MG63 (cell line): ENCODE measurements at regions not wholly inside any gene's neighbourhood (a gene's known extent, or its start where the extent isn't known, plus 50 kb on each side); places are given as distances from the start of the nearest gene placed in this dataset.
"Not testable (repeated sequence)": the region's sequence is repeated elsewhere in the genome, so short reads cannot be mapped to it uniquely, and the experiment has no call there.

ENCODE experiments used
- DNase-seq: peaks from one replicate; pipeline ENCODE4 v3.0.0-alpha.2; 2020
- H3K27me3 ChIP-seq: fragments of 250-450 bp; sonication (Bioruptor Pico); 2 replicates; pipeline ENCODE4 v1.5.1; 2020; ENCODE audit warnings: mild to moderate bottlenecking, moderate library complexity
- H3K36me3 ChIP-seq: fragments of 250-450 bp; sonication (Bioruptor Pico); 2 replicates; pipeline ENCODE4 v1.5.1; 2020; ENCODE audit warnings: mild to moderate bottlenecking, moderate library complexity
- H3K4me3 ChIP-seq: fragments of 250-450 bp; sonication (Bioruptor Pico); 2 replicates; pipeline ENCODE4 v1.5.1; 2020; ENCODE audit warnings: mild to moderate bottlenecking, moderate library complexity
- H3K9me3 ChIP-seq: fragments of 250-450 bp; sonication (Bioruptor Pico); 2 replicates; pipeline ENCODE4 v1.5.1; 2020; ENCODE audit warnings: mild to moderate bottlenecking, moderate library complexity

DNA sequence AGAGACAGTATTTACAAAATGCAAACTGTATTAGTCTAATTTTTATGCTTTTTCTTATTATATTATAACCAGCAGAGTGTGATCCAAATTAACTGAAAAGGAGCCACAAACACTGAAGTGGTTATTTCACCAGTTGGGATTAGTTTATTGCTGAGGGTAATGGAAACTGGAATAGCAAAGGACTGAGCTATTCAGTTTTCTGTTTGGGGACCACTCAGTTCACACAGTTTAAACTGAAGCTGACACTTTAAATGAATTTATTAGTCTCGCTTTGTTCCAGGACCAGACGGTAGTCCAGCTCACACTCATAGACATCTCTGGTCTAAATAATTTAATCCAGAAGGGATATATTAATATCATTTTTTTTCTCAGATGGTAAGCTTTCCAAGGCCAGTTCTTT is 410.7 kb downstream of the LTN1 start:
- no peak for DNase-seq
- Histone ChIP-seq H3K9me3 (peaks cover 10% of the 10 kb centered on the region), H3K4me3 (no peak overlapping the region), H3K36me3 (no peaks in the 10 kb centered on the region), H3K27me3 (no peaks in the 10 kb centered on the region)

DNA sequence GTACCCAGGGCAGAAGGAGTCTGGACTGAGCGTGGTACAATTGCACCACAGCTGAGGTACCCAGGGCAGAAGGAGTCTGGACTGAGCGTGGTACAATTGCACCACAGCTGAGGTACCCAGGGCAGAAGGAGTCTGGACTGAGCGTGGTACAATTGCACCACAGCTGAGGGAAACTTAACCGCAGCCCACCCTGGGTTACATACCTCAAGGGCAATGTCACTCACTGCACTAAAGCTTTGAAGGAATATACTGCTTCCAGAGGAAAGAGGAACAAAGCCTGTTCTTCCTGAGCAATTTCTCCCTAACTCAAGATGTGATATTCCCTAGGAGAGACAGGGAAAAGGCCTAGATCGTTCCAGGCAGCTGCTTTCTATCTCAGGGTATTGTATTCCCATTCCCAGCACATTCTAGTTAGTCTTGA is 411.4 kb downstream of the LTN1 start:
- H3K4me3 ChIP-seq, H3K27me3 ChIP-seq, H3K36me3 ChIP-seq, H3K9me3 ChIP-seq: not testable (repeated sequence)
- DNase-seq: peak; percentile 1

DNA sequence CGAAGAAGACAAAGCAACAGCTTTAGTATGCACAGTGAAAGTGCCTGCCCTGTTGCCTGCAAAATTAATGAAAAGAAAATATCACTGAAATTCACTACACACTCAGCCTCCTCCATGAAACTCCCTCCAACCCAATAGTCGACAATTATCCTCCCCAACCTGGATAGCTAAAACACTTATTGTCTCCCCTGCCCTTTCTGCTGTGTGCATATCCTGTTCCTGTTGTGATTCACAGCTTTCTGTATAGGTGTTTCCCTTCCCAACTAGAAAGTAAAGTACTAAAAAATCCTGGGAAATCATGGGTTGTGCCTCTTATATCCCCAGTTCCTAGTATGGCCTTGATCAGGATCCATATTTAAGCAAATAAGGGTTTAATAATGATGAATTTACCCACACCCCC is 412.1 kb downstream of the LTN1 start:
- DNase-seq: no peak
- Histone ChIP-seq H3K9me3 (peaks cover 13% of the 10 kb centered on the region), H3K36me3 (no peaks in the 10 kb centered on the region; the same call in 1 of the 2 replicates), H3K4me3 (no peak overlapping the region), H3K27me3 (no peaks in the 10 kb centered on the region)

DNA sequence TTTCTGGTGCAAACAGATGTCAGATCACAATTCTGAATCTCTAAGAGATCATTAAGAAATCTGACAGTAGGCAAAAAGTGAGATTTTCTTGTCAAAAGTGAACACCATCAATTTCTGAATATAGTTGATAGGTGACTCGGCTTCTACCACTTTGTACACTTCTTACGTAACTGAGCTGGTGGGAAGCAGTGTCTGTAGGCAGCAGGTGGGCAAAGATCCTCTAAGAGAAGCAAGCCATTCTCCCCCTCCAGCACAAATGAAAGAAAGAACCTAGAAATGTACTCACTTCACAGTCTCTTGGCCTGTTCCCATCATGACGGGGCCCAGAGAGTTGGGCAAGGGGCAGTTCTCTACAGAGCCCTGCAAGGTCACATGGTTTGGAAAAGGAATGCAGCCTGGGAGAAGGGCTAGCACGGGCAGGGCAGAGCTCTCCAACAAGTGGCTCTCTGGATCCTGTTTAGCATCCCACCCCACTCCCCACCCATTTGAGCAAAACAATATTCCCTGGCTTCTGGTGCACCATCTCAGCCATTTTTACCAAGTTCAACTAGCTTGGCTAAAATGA is 412.6 kb downstream of the LTN1 start:
- Histone ChIP-seq H3K9me3 (peaks cover 11% of the 10 kb centered on the region), H3K27me3 (no peaks in the 10 kb centered on the region), H3K36me3 (no peaks in the 10 kb centered on the region; the same call in 1 of the 2 replicates), H3K4me3 (no peak overlapping the region)
- DNase-seq: no peak

DNA sequence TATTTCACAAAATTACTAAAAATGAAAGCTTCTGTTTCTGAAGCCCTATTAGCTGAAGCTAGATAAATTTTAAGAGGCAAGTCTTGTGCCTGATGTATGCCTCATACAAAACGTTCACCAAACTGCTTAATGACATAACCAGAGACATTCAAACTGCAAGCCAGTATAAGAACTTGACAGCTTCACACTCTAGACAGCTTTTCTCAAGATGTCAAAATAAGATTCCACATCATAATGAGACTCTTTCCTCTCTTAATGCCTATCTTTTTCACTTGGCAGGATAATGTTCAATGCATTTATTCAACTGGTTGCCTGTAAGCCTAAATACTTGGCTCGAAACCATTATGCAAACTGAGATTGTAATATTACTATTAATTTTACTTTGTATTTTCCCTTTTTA is 424.0 kb downstream of the LTN1 start:
- Histone ChIP-seq H3K36me3 (no peaks in the 10 kb centered on the region), H3K27me3 (no peaks in the 10 kb centered on the region), H3K4me3 (no peak overlapping the region), H3K9me3 (peaks cover 4% of the 10 kb centered on the region; the same call in 1 of the 2 replicates)
- DNase-seq: no peak

DNA sequence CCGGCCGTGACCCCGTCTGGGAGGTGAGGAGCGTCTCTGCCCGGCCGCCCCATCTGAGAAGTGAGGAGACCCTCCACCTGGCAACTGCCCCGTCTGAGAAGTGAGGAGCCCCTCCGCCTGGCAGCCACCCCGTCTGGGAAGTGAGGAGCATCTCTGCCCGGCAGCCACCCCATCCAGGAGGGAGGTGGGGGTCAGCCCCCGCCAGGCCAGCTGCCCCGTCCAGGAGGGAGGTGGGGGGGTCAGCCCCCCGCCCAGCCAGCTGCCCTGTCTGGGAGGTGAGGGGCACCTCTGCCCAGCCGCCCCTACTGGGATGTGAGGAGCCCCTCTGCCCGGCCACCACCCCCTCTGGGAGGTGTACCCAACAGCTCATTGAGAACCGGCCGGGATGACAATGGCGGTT is 428.7 kb downstream of the LTN1 start:
- H3K4me3 ChIP-seq, DNase-seq, H3K27me3 ChIP-seq, H3K36me3 ChIP-seq, H3K9me3 ChIP-seq: not testable (repeated sequence)

DNA sequence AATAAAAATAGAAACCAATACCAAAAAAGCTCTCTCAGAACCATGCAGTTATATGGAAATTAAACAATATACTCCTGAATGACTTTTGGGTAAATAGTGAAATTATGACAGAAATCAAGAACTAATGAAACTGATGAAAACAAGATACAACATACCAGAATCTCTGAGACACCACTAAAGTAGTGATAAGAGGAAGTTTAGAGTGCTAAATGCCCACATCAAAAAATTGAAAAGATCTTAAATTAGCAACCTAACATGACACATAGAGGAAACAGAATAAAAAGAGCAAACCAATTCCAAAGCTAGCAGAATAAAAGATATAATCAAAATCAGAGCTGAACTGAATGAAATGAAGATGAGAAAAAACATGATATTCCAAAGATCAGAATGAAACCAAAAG is 430.9 kb downstream of the LTN1 start:
- DNase-seq: no peak
- Histone ChIP-seq H3K4me3 (no peak overlapping the region), H3K27me3 (no peaks in the 10 kb centered on the region), H3K9me3 (peaks cover 8% of the 10 kb centered on the region), H3K36me3 (no peaks in the 10 kb centered on the region)

DNA sequence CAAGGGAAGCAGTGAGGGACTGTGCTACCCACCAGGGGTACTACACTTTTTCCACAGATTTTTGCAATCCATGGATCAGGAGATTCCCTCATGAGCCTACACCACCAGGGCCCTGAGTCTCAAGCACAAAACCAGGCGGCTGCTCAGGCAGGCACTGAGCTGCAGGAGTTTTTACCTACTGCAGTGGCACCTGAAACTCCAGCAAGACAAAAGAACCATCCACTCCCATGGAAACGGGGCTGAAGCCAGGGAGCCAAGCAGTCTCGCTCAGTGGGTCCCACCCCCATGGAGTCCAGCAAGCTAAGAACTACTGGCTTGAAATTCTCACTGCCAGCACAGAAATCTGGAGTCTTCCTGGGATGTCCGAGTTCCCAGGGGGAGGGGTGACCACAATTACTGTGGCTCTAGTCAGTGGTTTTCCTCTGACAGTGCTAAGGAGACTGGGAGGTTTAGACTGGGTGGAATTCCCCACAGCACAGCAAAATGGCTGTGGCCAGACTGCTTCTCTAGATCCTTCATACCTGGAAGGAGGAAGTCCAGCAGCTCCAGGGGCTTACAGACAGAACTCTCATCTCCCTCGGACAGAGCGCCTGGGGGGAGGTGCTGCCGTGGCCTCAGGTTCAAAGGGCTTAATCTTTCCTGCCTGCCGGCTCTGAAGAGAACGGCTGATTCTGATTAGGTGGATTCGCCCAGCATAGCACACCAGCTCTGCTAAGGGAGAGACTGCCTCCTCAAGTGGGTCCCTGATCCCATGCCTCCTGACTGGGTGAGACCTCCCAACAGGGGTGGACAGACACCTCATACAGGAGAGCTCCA is 437.8 kb downstream of the LTN1 start:
- no peaks in the 10 kb centered on the region for H3K27me3 ChIP-seq
- DNase-seq: no peak
- H3K9me3 ChIP-seq: peaks cover 9% of the 10 kb centered on the region
- H3K4me3 ChIP-seq: no peak overlapping the region
- H3K36me3 ChIP-seq: no peaks in the 10 kb centered on the region

DNA sequence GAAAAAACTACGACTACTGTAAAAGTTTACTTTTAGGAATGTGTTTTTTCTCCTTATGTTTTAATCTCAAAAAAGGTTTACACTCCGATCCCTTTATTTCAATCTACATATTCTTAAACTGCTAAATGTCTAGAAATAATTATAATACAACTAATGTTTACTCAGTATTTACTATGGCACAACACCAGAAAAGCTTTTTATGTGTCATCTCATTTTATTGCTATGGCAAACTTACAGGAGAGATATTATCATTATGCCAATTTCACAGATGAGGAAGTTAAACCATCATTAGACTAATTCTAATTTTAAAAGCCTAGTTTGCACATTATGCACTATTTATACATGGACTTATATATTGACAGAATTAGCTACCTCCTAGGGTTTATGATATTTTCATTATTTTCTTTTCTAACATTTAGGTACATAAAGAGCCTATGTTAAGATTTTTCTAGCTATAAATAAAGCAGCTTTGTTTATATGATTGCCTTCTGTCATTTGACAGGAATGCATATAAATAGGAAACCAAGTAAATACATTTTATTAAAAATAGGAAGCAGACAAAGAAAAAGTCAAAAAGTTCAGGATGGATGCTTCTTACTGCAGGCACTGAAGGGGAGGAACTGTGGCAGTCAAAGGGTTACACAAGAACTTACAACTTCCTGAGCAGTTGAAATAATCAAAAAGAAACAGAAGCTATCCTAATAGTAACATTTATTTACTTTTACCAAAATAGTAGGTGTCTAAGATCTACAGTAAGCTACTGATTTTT is 442.4 kb downstream of the LTN1 start:
- no peak for DNase-seq
- Histone ChIP-seq H3K9me3 (peaks cover 4% of the 10 kb centered on the region), H3K4me3 (no peak overlapping the region), H3K27me3 (no peaks in the 10 kb centered on the region), H3K36me3 (no peaks in the 10 kb centered on the region; the same call in 1 of the 2 replicates)

DNA sequence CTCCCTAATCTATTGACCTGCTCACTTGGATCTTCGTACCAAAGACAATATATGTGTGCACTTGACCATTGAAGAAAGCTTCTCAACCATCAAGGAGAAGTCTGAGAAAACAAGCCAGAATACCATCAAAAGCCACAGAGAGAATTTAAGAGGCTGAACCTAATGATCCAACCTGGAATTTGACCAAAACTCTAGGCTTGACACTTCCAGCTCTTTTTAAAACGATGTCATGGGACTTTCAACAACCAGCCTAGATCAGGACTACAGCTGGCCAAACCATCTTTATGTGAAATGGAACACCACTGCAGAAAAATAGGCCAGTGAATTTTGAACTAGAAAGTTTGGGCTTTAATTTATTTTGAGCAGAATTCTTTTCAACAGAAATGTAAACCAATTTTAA is 444.4 kb downstream of the LTN1 start:
- H3K27me3 ChIP-seq: no peaks in the 10 kb centered on the region
- DNase-seq: no peak
- no peaks in the 10 kb centered on the region; the same call in 1 of the 2 replicates for H3K36me3 ChIP-seq
- H3K4me3 ChIP-seq: no peak overlapping the region
- peaks cover 2% of the 10 kb centered on the region; the same call in 1 of the 2 replicates for H3K9me3 ChIP-seq

DNA sequence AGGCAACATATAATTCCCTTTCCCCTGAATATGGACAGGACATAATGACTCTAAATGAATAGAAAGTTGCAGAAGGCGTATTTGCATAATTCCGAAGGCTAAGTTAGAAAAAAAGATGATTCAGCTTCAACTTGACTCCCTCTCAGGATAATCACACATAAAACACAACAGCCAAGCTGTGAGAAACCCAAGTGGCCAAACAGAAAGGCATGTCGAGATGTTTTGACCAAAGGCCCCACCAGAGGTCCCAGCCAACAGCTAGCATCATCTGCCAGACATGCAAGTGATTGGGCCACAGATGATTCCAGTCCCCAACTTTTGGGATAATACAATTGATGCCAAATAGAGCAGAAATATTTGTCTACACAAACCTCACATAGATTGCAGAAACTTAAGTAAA is 444.9 kb downstream of the LTN1 start:
- peak; percentile 6 for DNase-seq
- Histone ChIP-seq H3K4me3 (no peak overlapping the region), H3K36me3 (no peaks in the 10 kb centered on the region; the same call in 1 of the 2 replicates)

DNA sequence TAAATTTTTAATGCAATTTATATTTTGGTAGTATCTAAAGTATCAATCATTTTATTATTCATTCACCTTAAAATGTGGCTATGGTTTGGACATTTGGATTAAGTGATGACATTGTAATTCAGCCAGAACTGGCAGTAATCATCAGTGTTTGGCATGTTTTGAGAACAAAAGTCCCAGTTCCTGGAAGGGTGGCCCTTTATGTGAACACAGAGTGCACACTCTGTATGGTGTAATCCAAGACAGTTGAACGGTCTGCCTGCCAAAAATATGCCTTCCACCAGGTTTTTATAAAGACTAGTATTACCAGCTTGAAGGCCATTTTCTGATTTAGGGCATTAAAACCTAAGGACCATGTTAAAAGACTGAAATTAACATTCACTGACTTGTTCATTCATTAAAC is 448.7 kb downstream of the LTN1 start:
- Histone ChIP-seq H3K9me3 (no peaks in the 10 kb centered on the region), H3K36me3 (no peaks in the 10 kb centered on the region; the same call in 1 of the 2 replicates), H3K4me3 (no peak overlapping the region), H3K27me3 (no peaks in the 10 kb centered on the region)
- DNase-seq: no peak

More for the DNA sequence above, 444.9 kb downstream of the LTN1 start:
- Histone ChIP-seq H3K9me3 (peaks cover 2% of the 10 kb centered on the region; the same call in 1 of the 2 replicates), H3K27me3 (no peaks in the 10 kb centered on the region)

DNA sequence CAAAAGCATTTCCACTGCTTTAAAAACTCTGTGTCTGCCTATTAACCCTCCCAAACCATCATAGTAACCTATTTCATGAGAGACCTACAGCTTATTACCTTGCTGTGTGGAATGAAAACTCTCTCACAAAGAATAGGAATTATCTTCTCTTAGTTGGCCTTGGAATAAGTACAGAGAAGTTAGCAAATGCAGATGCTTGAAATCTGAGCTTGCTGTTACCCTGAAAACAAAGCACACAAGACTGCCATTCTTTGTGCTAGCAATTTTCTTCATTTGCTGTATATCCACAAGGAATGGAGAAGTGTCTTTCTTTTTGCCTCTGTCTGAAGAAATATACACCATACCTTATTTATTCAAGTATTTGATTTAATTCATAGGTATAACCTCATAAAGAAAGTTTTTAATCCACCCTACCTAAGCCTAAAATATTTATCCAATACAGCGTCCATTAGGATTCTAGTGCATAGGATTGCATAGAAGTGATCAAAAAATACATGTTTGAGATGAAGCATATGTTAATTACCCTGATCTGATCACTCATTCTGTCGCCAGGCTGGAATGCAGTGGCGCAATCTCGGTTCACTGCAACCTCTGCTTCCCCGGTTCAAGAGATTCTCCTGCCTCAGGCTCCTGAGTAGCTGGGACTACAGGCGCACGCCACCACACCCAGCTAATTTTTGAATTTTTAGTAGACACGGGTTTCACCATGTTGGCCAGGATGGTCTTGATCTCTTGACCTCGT is 451.1 kb downstream of the LTN1 start:
- DNase-seq: peak; percentile 20
- Histone ChIP-seq H3K9me3 (no peaks in the 10 kb centered on the region), H3K27me3 (no peaks in the 10 kb centered on the region)

DNA sequence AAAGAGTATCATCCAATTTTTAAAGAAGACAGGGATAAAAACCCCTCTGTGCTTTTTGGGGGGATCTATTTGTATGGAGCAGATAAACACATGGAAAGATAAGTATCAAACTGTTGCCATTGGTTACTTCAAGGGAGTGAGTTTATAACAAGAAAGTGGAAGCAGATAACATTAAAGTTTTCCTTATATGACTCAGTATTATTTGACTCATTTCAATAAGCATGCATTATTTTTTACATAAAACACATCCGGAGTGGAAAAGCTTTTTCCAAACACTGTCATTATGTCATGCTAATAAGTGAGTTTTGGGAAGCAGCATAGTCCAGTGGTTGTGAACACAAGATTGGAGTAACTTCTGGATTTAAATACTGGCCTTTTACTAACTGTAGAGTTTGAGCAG is 452.2 kb downstream of the LTN1 start:
- no peak overlapping the region for H3K4me3 ChIP-seq
- no peaks in the 10 kb centered on the region; the same call in 1 of the 2 replicates for H3K36me3 ChIP-seq
- DNase-seq: no peak
- H3K27me3 ChIP-seq: no peaks in the 10 kb centered on the region
- no peaks in the 10 kb centered on the region for H3K9me3 ChIP-seq

More for the DNA sequence above, 451.1 kb downstream of the LTN1 start:
- Histone ChIP-seq H3K36me3 (no peaks in the 10 kb centered on the region; the same call in 1 of the 2 replicates), H3K4me3 (no peak overlapping the region)

DNA sequence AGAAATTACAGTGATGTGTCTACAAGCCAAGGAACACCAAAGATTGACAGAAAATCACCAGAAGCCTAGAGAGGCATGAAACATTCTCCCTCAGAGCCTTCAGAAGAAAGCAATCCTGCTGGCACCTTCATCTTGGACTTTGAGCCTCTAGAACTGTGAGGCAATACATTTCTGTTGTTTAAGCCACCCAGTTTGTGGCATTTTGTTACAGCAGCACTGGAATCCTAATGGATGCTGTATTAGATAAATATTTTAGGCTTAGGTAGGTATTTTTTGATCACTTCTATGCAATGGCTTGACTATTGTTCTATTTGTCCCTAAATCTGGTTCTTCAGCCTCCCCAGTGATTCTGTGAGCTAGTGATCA is 453.1 kb downstream of the LTN1 start:
- DNase-seq: no peak
- Histone ChIP-seq H3K36me3 (no peaks in the 10 kb centered on the region), H3K27me3 (no peaks in the 10 kb centered on the region), H3K9me3 (no peaks in the 10 kb centered on the region), H3K4me3 (no peak overlapping the region)

DNA sequence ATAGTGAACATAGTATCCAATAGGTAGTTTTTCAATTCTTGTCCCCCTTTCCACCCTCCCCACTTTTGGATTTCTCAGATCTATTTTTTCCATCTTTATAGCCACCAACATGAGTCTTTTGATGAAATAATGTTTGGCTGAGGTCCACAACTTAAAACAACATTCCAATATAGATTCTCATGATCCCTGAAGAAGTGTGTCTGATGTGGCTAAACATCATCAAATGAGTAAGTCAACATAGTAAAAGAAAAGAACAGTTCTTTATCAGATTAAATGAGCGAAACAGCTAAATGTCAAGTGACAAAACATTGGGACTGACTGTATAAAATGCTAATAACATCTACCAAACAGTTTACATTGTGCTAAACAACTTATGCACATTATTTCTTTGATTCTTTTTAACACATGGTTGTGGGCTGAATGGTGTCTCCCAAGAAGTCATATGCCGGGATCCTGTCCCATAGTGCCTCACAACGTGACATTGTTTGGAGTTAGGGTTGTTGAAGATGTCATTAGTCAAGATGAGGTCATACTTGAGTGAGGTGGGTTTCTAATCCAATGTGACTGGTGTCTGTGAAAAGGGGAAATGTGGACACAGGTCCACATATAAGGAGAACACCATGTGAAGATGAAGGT is 453.6 kb downstream of the LTN1 start:
- H3K4me3 ChIP-seq: no peak overlapping the region
- no peaks in the 10 kb centered on the region for H3K27me3 ChIP-seq
- DNase-seq: no peak
- no peaks in the 10 kb centered on the region for H3K9me3 ChIP-seq
- H3K36me3 ChIP-seq: no peaks in the 10 kb centered on the region
